Ovary (tissue), 3 donors: ENCODE measurements at regions not wholly inside any gene's neighbourhood (a gene's known extent, or its start where the extent isn't known, plus 50 kb on each side); places are given as distances from the start of the nearest gene placed in this dataset.

Source experiments
- CTCF ChIP-seq, 3 donors: fragments of 450-650 bp in 2 of 3; fragments of 200-600 bp in 1 of 3; IDR thresholded peaks; one replicate each; pipeline versions ENCODE4 v1.5.1 to v1.8.0; 2016 to 2022; ENCODE audit warnings: antibody characterized with exemption in 3 of 3, mild to moderate bottlenecking in 1 of 3
- POLR2A ChIP-seq: fragments of 450-650 bp; IDR thresholded peaks from one replicate; pipeline ENCODE4 v1.6.1; 2017; ENCODE audit warnings: antibody characterized with exemption, mild to moderate bottlenecking, moderate library complexity
- donor health status: DM: no; HTN: no; CAD: no.

- no peak for TF ChIP-seq CTCF (IDR thresholded peaks at IDR 0.05)
- TF ChIP-seq POLR2A = no peak
These were observed 75.3 kb upstream of the PLCL2 start for GRCh38 chr3:16809482-16809881.
